CD14-positive monocyte (primary cell): ENCODE measurements at regions not wholly inside any gene's neighbourhood (a gene's known extent, or its start where the extent isn't known, plus 50 kb on each side); places are given as distances from the start of the nearest gene placed in this dataset.

Source experiments
- DNase-seq, 3 donors: peaks; one replicate each; pipeline ENCODE4 v3.0.0-alpha.2; 2011 to 2022
- H2AFZ ChIP-seq: 2 replicates; pipeline ENCODE4 v1.6.0; 2012; ENCODE audit warnings: mild to moderate bottlenecking, low read depth, low read length, inconsistent platforms; ENCODE audit not compliant: insufficient read depth, poor library complexity, severe bottlenecking
- H3K27ac ChIP-seq, 2 donors: 1 replicate in 1 of 2; 2 replicates in 1 of 2; pipeline ENCODE4 v1.5.1; 2012 to 2013; ENCODE audit warnings: low read length in 2 of 2, control low read depth in 1 of 2, inconsistent platforms in 1 of 2, low read depth in 1 of 2, mild to moderate bottlenecking in 1 of 2
- H3K27me3 ChIP-seq, 2 donors: one replicate each; pipeline versions ENCODE4 v1.6.0 to v1.6.1; 2011 to 2013; ENCODE audit warnings: low read length in 2 of 2; ENCODE audit not compliant: control insufficient read depth in 2 of 2, insufficient read depth in 2 of 2
- H3K36me3 ChIP-seq, 2 donors: replicated peaks in 1 of 2; 1 replicate in 1 of 2; 2 replicates in 1 of 2; pipeline versions ENCODE4 v1.5.1 to v1.6.1; 2012 to 2013; ENCODE audit warnings: low read length in 2 of 2, control low read depth in 1 of 2, inconsistent platforms in 1 of 2, mild to moderate bottlenecking in 1 of 2; ENCODE audit not compliant: insufficient read depth in 2 of 2, control insufficient read depth in 1 of 2
- H3K4me1 ChIP-seq, 2 donors: 1 replicate in 1 of 2; 2 replicates in 1 of 2; pipeline versions ENCODE4 v1.5.1 to v1.6.1; 2012 to 2013; ENCODE audit warnings: low read length in 2 of 2, control low read depth in 1 of 2, inconsistent platforms in 1 of 2, mild to moderate bottlenecking in 1 of 2, moderate library complexity in 1 of 2; ENCODE audit not compliant: insufficient read depth in 2 of 2, control insufficient read depth in 1 of 2
- H3K4me2 ChIP-seq: replicated peaks from 2 replicates; pipeline ENCODE3; 2012; ENCODE audit warnings: low read length, moderate library complexity, mild to moderate bottlenecking; ENCODE audit not compliant: poor library complexity, severe bottlenecking; ENCODE audit errors: extremely low read depth
- H3K4me3 ChIP-seq, 3 experiments: fragments of 200-600 bp in 1 of 3; sonication (generic) in 1 of 3; replicated peaks in 1 of 3; 1 replicate in 2 of 3; 2 replicates in 1 of 3; pipeline ENCODE4 v1.5.1; 2011 to 2013; ENCODE audit warnings: low read length in 3 of 3, mild to moderate bottlenecking in 3 of 3, control low read depth in 2 of 3, low read depth in 2 of 3, inconsistent platforms in 1 of 3, moderate library complexity in 1 of 3
- H3K79me2 ChIP-seq: 2 replicates; pipeline ENCODE4 v1.6.0; 2012; ENCODE audit warnings: mild to moderate bottlenecking, control low read depth, inconsistent platforms, low read length, moderate library complexity; ENCODE audit not compliant: insufficient read depth
- H3K9ac ChIP-seq: 2 replicates; pipeline ENCODE4 v1.6.0; 2017; ENCODE audit warnings: low read length, mild to moderate bottlenecking; ENCODE audit not compliant: insufficient read depth, poor library complexity, severe bottlenecking
- H3K9me3 ChIP-seq, 2 donors: replicated peaks in 1 of 2; 1 replicate in 1 of 2; 2 replicates in 1 of 2; pipeline versions ENCODE4 v1.5.1 to v1.6.1; 2012 to 2013; ENCODE audit warnings: low read length in 2 of 2, control low read depth in 1 of 2; ENCODE audit not compliant: control insufficient read depth in 1 of 2, insufficient read depth in 1 of 2
- H4K20me1 ChIP-seq: 2 replicates; pipeline ENCODE4 v1.6.0; 2012; ENCODE audit warnings: mild to moderate bottlenecking, low read length, control low read depth, moderate library complexity; ENCODE audit not compliant: insufficient read depth
- H3K27ac Mint-ChIP-seq, 7 donors: one replicate each; pipeline ENCODE4 v1.8.0; 2020; ENCODE audit warnings: mild to moderate bottlenecking in 7 of 7, mixed read lengths in 7 of 7, moderate library complexity in 6 of 7, inconsistent platforms in 2 of 7
- H3K27me3 Mint-ChIP-seq, 3 donors: one replicate each; pipeline ENCODE4 v1.8.0; 2021 to 2022; ENCODE audit warnings: low read depth in 3 of 3, mild to moderate bottlenecking in 3 of 3, mixed read lengths in 3 of 3, moderate library complexity in 3 of 3, inconsistent platforms in 1 of 3
- H3K36me3 Mint-ChIP-seq, 2 donors: one replicate each; pipeline ENCODE4 v1.8.0; 2020; ENCODE audit warnings: mixed read lengths in 2 of 2, inconsistent platforms in 1 of 2, mild to moderate bottlenecking in 1 of 2
- H3K4me1 Mint-ChIP-seq: one replicate; pipeline ENCODE4 v1.8.0; 2020; ENCODE audit warnings: mild to moderate bottlenecking, mixed read lengths
- H3K4me3 Mint-ChIP-seq, 2 donors: one replicate each; pipeline ENCODE4 v1.8.0; 2020; ENCODE audit warnings: mild to moderate bottlenecking in 2 of 2, mixed read lengths in 2 of 2, moderate library complexity in 1 of 2
- H3K9me3 Mint-ChIP-seq, 7 donors: one replicate each; pipeline ENCODE4 v1.8.0; 2020 to 2022; ENCODE audit warnings: mixed read lengths in 7 of 7, mild to moderate bottlenecking in 6 of 7, moderate library complexity in 6 of 7, inconsistent platforms in 2 of 7
- CTCF ChIP-seq: fragments of 200-600 bp; IDR thresholded peaks from one replicate; pipeline ENCODE4 v1.8.0; 2022; ENCODE audit warnings: antibody characterized with exemption, mild to moderate bottlenecking
- WGBS: methylation state at CpG from one replicate; pipeline ENCODE4 v1.1.5; 2013; ENCODE audit warnings: missing lambda C conversion rate; ENCODE audit not compliant: insufficient coverage; 5-methylcytosine and 5-hydroxymethylcytosine counted together
- intact Hi-C, 2 donors: fragments of 100-400 bp; cut with micrococcal nuclease; formaldehyde crosslinking; loops; one replicate each; pipeline versions ENCODE4 v1.15.0 to v1.15.1; 2023

- H3K9ac ChIP-seq: no peak overlapping the region
- no peak overlapping the region for H3K4me2 ChIP-seq
- 75% methylated on average over 2 of the region's 3 CpGs for WGBS
- Mint-ChIP-seq H3K4me1 (no peaks in the 10 kb centered on the region), H3K27me3 (no peaks in the 10 kb centered on the region), H3K9me3 (peaks cover 0 to 9% (median 3%) of the 10 kb centered on the region in 7 donors), H3K36me3 (no peaks in the 10 kb centered on the region), H3K4me3 (no peak overlapping the region), H3K27ac (no peak overlapping the region)
- no peak overlapping the region for H3K27ac ChIP-seq
- H3K79me2 ChIP-seq: no peaks in the 10 kb centered on the region
- H3K4me1 ChIP-seq: no peaks in the 10 kb centered on the region
- no peaks in the 10 kb centered on the region for H3K9me3 ChIP-seq
- no peaks in the 10 kb centered on the region for H3K27me3 ChIP-seq
- no peaks in the 10 kb centered on the region for H4K20me1 ChIP-seq
- TF ChIP-seq CTCF: no peak
- H2AFZ ChIP-seq: no peak overlapping the region
- H3K36me3 ChIP-seq: no peaks in the 10 kb centered on the region
- no peak overlapping the region for H3K4me3 ChIP-seq
- intact Hi-C loops: no loop called here
- no peak for DNase-seq
Measured at GRCh38 chr5:52132053-52132452, 655.7 kb upstream of the ITGA1 start.

GRCh38 chr5:52134013-52134650 is 653.6 kb upstream of the ITGA1 start:
- no peak overlapping the region for H3K4me3 ChIP-seq
- Mint-ChIP-seq H3K4me1 (no peaks in the 10 kb centered on the region), H3K4me3 (no peak overlapping the region), H3K27me3 (no peaks in the 10 kb centered on the region), H3K9me3 (peaks cover 0 to 9% (median 3%) of the 10 kb centered on the region in 7 donors), H3K36me3 (no peaks in the 10 kb centered on the region), H3K27ac (no peak overlapping the region)
- WGBS: no CpG with 5 or more reads among the region's 3 CpGs
- no peak overlapping the region for H3K9ac ChIP-seq
- TF ChIP-seq CTCF: no peak
- no peaks in the 10 kb centered on the region for H3K4me1 ChIP-seq
- no peak overlapping the region for H3K4me2 ChIP-seq
- intact Hi-C loops: no loop called here
- no peaks in the 10 kb centered on the region for H3K9me3 ChIP-seq
- no peaks in the 10 kb centered on the region for H3K79me2 ChIP-seq
- no peak for DNase-seq
- H4K20me1 ChIP-seq: no peaks in the 10 kb centered on the region
- no peaks in the 10 kb centered on the region for H3K27me3 ChIP-seq
- no peak overlapping the region for H2AFZ ChIP-seq
- H3K27ac ChIP-seq: no peak overlapping the region
- H3K36me3 ChIP-seq: no peaks in the 10 kb centered on the region
